NCI-H2081 (cell line): ENCODE measurements at regions not wholly inside any gene's neighbourhood (a gene's known extent, or its start where the extent isn't known, plus 50 kb on each side); places are given as distances from the start of the nearest gene placed in this dataset.

ENCODE experiments used
- DNase-seq, 2 experiments: peaks; one replicate each; lab custom pipeline; 2025; lab: John Stamatoyannopoulos, UW

DNA sequence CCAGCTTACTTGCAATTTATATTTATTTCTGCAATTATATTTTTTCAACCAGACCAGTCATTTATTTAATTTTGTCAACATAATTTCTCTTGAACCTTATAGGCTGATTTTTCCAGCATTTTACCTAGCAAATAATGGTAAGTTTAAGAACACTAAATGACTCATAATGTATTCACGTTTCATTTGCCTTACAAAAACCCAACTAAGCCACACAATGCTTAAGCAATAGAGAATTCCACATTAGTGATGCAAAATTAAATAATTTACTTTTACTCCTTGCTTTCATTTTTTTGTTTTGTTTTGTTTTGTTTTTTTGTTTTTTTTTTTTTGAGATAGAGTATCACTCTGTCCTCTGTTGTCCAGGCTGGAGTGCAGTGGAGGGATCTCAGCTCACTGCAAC lies 110.4 kb upstream of the VRK2 start:
- no peak for DNase-seq

DNA sequence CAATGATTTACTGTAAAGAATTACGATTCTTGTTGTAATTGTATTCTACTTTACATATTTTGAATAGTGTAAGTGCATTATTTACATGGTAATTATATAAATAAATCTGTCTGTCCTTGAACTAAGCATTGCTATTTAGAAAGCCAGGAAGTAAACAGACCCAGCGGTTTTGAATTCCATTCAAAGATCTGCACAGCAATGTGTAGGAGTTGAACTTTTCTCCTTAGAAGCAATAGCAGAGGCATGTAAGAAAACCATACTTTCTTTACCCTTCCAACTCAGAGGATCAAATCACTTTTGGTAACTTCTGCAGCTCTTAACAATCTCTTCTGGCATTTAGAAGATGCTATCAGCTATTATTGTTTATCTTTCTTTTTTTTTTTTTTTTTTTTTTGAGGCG lies 109.2 kb upstream of the VRK2 start:
- DNase-seq: no peak

DNA sequence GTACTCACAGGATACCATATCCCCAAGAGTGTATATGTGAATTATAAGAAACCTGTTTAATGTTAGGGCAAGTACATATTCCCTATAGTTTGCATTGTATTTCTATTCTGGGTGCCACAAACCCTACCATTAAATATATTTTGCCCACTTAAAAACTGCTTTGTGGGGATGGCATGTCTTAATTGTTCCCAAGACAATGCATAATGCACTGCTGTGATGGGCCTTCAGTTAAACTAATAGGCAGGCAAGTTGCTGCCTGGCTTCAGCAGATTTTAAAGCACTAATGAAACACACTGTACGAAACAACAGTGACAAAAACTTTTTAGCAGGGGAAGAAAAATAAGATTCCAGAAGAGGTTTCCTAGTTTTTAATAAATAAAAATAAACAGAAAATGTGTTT lies 104.8 kb upstream of the VRK2 start:
- no peak for DNase-seq

DNA sequence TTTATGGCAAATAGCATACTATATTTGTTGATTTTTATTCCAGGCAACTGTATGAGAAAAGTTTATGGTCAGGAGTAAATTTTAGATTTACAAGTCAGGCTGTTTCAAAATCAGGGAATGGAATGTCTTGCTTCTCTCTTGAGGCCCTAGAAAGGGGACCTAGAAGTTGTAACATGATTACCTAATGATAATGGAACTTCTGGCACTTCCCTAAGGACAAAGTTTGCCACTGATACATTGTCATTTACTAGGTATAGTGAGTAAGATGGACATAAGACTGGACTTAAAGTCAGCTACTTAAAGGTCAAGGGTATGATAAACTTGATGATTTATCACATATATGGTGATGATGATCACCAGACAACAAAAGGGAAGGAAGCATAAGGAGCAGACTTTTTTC lies 103.3 kb upstream of the VRK2 start:
- DNase-seq: no peak

DNA sequence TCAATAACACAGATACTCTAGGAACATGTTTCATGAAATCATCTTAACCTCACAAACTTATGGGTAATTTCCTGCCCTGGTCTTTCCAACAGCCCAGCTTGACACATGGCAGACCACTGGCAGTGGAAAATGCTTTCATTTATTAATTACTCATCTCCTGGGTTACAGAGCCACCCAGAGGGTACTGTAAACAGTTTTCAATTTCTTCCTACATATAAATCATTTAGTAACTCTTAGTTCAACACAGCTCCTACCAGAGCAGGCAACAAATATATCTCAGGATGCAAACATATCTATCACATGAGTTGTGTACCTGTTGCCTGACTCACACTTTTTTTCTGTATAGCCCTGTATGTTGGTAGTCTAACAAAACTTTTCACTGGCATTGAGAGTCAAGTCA lies 99.2 kb upstream of the VRK2 start:
- DNase-seq: no peak

DNA sequence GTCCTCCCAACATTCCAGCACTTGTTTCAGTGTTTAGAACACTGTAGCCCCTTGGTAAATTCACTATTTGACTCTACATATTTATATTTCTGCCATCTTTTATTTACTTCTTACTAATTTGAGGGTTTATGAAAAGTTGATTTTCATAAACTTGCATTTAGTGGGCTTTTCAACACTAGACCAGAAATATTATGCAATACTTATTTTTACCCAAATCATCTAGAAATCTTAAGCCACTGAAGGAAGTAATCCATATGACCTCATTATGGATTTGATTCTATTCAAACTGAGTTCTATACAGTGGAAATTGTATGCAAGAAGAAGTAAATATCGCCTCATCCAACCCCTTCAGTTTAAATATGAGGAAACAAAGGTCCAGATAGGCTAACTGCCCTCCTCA lies 92.6 kb upstream of the VRK2 start:
- no peak for DNase-seq

DNA sequence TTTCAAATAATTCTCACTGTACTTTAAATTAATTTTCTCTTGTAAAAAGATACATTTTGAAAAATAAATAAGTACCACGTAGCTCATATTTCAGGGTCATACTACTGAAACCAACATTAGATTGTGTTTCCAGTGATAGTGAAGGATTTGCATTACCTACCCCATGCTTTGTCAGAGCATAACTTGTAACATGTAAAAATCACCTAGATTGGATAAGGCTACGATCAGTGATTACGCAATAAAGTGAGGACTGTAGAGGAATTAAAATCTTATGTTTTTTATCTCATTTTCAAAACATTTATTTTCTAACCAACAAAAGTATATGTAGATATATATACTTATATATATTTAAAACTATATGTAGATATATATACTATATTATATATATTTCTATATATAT lies 89.4 kb upstream of the VRK2 start:
- no peak for DNase-seq

DNA sequence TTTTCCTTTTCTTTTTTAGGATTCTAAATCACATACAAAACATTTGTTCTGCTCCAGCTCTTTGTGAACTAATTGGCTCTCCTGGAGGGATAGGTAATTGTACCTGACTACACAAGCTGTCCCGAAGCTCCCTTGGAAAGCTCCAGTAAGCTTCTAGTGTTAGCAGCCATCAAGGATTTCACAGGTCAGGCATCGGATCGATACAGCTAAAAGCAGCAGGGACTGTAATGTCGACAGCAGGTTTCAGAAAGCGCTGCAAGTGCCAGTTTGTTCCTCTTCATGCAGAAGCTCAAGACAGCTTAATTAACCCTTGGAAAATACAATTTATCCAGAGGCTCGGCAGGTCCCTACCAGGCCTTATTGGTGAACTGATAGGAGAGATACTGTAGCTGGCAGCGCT lies 87.2 kb upstream of the VRK2 start:
- peak in 1 of 2 experiments; percentile 71 for DNase-seq

DNA sequence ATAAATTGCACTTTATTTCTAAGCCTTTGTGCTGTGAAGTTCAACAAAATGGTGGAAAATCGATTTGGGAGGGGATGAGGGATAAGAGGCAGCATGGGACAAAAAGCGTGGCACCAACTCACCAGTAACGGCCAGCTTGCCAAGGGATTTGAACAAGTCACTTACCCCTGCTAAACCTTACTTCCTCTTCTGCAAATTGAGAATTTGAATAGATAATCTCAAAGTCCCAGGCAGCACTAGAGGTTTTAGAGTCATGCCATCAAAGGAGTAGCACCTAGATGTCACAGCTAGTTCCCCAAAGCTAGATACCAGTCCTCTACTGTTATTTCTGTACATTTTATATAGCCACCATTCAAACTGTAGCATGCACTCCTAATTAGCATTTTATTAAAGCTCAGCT lies 83.7 kb upstream of the VRK2 start:
- no peak for DNase-seq

DNA sequence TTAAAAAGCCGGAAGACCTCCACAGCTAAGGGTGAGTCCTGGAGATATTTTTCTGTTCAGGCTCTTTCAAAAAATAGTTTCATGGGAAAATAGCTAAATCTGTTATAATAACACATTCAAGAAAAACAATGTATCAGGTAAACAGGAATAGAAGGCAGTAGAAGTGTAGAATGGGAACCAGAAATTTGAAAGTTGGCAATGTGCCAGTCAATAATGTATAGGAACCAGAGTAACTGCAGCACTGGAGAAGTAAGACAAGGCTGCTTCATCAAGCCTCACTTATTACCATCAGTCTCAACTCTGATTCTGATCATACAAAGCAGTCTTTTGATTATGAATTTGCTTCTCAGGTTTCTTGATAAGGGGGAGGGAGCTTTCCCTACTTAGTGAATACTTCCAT lies 81.4 kb upstream of the VRK2 start:
- DNase-seq: no peak

DNA sequence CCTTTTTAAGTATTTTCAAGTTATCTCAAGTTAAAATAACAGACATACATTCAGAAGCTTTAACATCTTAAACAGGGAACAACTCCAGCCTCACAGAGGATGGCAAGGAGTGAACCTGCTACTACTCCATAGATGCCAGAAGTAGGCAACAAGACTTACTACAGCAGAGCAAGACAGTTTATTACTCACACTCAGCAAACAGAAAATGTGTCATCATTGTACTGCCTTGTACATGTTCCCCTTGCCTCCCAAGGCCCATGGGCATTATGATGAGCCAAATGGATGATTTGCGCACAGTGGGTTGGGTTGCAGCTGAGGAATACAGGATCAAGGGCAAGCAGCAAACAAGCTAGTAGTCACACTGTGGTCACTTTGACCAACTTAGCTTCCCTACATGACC lies 80.6 kb upstream of the VRK2 start:
- no peak for DNase-seq

DNA sequence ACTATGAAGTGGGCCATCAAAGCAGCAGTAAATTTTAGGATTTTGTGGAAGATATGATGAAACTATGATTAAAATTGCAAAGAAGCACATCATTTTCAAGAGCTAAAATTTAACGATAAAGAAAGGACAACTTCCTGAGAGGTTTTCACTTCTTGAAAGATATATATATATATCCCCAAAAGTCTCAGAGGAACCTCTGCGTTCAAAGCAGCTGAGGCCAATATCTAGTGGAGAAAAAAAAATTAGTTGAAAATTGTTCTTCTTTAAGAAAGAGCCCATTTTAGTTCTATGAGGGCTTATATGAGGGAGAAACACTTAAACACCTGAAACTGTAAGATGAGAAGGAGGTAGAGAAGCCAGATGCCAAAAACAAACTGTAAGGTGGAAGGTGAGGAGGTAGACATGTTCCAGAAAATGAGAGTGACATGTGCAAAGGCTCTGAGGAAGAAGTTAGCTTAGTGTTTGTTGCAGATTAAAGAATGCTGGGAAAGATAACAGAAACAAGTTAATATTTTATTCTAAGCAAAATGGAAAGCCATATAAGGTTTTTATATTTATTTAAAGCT lies 72.9 kb upstream of the VRK2 start:
- DNase-seq: no peak

DNA sequence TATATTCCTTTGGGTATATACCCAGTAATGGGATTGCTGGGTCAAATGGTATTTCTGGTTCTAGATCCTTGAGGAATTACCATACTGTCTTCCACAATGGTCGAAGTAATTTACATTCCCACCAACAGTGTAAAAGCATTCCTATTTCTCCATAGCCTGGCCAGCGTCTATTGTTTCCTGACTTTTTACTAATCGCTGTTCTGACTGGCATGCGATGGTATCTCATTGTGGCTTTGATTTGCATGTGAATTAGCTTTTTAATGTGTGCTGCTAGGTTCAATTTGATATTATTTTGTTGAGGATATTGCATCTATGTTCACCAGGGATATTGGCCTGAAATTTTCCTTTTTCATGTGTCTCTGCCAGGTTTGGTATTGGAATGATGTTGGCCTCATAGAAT lies 67.4 kb upstream of the VRK2 start:
- DNase-seq: no peak

DNA sequence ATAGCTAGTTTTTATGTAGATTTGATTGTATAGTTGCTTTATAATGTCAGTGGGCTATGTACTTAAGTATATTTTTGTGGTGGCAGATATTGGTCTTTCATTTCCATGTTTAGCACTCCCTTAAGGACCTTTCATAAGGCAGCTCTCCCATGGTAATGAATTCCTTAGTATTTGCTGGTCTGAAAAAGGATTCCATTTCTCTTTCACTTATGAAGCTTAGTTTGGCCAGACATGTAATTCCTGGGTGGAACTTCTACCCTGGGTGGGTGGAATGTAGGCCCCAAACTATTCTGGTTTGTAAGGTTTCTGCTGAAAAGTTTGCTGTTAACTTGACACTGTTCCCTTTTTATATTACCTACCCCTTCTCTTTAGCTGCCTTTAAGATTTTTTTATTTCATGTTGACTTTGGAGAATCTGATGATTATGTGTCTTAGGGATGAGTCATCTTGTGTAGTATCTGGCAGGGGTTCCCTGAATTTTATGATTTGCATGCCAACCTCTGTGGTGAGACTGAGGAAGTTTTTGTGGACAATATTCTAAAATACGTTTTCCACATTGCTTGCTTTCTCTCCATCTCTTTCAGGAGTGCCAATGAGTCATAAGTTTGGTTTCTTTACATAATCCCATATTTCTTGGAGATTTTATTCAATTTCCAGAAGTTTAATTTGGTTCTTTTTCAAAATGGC lies 65.4 kb upstream of the VRK2 start:
- no peak for DNase-seq

DNA sequence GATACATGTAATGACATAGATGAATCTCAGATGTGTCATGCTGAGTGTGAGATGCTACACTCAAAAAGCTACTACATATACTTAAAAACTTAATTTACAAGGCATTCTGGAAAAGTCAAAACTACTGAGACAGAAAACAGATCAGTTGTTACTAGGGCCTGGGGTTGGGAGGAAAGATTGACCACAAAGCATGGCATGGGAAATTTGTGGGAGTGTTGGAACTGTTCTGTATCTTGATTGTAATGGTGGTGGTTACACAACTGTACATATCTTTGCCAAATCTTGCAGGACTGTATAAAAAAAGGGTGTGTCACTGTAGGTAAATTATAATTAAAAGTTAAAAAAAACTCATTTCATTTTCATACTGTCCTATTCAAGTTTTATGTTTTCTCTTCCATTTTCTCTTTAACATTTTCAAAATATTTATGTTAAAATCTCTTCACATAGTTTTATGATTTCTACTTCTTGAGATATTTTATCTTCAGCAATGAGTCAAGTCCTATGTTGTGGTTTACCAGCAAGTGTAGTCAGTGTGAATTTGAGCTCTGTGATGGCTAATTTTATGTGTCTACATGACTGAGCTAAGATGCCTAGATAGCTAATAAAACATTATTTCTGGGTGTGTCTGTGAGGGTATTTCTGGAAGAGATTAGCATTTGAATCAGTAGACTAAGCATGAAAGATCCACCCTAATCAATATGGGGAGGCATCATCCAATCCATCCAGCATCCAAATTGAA lies 58.6 kb upstream of the VRK2 start:
- no peak for DNase-seq

DNA sequence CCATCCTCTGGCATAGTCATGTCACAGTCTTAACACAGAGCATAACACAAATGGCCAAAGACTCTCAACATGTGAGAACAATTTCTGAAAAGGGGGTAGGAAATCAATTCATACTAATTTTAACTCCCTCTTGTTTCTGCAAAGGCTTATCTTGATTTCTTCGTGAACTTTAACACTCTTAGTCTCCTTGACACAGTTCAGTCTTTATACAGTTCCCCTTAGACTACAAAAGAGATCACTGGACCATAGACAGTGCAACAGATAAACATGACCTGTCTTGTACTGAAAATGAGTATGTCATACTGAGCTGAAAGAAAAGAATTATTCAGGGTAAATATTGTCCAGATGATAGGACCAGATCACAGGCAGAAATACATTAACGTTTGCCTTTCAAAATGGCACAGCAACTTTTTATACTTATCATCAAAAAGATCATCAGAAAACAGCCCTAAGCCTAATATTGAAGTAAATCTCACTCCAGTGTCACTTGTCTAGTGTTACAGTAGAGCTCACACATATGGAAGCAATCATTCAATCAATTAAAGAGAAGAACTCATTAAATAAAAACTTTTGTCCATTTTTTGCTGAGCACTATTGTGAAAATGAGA lies 56.4 kb upstream of the VRK2 start:
- no peak for DNase-seq
